Left ventricle myocardium inferior (tissue), 1 donor: ENCODE measurements at regions not wholly inside any gene's neighbourhood (a gene's known extent, or its start where the extent isn't known, plus 50 kb on each side); places are given as distances from the start of the nearest gene placed in this dataset.

Source experiments
- DNase-seq: peaks from one replicate; pipeline ENCODE4 v3.0.0-alpha.2; 2020
- H3K27ac ChIP-seq: fragments of 200-600 bp; replicated peaks from 2 replicates; pipeline ENCODE4 v1.8.0; 2021
- H3K27me3 ChIP-seq: fragments of 200-600 bp; 2 replicates; pipeline ENCODE4 v1.8.0; 2021; ENCODE audit warnings: low read depth
- H3K36me3 ChIP-seq: fragments of 200-600 bp; 2 replicates; pipeline ENCODE4 v1.8.0; 2021
- H3K4me1 ChIP-seq: fragments of 200-600 bp; 2 replicates; pipeline ENCODE4 v1.8.0; 2021
- H3K4me3 ChIP-seq: fragments of 200-600 bp; 2 replicates; pipeline ENCODE4 v1.8.0; 2021; ENCODE audit warnings: mild to moderate bottlenecking, moderate library complexity
- H3K9me3 ChIP-seq: fragments of 200-600 bp; replicated peaks from 2 replicates; pipeline ENCODE4 v1.8.0; 2021
- CTCF ChIP-seq: fragments of 200-600 bp; IDR thresholded peaks from 2 replicates; pipeline ENCODE4 v1.8.0; 2021; ENCODE audit warnings: antibody characterized with exemption, mild to moderate bottlenecking, borderline replicate concordance
- intact Hi-C: fragments of 100-400 bp; cut with micrococcal nuclease; formaldehyde crosslinking; loops from one replicate; pipeline ENCODE4 v1.11.0; 2022
- donor health status: DM: no; HTN: yes; CAD: no; lungs with severe emphysema.

DNA sequence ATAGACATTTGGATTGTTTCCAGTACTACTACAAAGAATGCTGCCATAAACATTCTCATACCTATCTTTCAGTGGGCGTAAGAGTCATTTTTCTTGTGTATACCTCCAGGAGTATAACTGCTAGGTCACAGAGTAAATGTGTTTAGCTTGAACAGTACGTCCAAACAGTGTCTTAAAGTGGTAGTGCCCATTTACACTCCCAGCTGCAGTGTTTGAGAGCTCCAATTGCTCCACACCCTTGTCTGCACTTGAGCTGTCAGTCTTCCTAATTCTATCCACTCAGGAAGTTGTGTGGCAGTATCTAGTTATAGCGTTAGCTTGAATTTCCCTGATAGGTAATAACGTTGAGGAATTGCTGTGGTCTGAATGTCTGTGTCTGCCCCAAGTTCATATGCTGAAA, 404.7 kb upstream of the PPP2R3A start:
- no peak for TF ChIP-seq CTCF
- intact Hi-C loops: no loop called here
- Histone ChIP-seq H3K36me3 (no peaks in the 10 kb centered on the region), H3K27me3 (peaks cover 18% of the 10 kb centered on the region), H3K27ac (no peak overlapping the region), H3K4me1 (no peaks in the 10 kb centered on the region), H3K4me3 (no peak overlapping the region), H3K9me3 (no peaks in the 10 kb centered on the region)
- DNase-seq: no peak

- intact Hi-C loops: no loop called here
- Histone ChIP-seq H3K27ac (no peak overlapping the region), H3K27me3 (peaks cover 41% of the 10 kb centered on the region), H3K9me3 (no peaks in the 10 kb centered on the region), H3K4me3 (no peak overlapping the region), H3K4me1 (no peaks in the 10 kb centered on the region), H3K36me3 (no peaks in the 10 kb centered on the region)
- TF ChIP-seq CTCF: no peak
- no peak for DNase-seq
Observed at GRCh38 chr3:135564696-135565095, 400.8 kb upstream of the PPP2R3A start.

GRCh38 chr3:135565546-135565945, 400.0 kb upstream of the PPP2R3A start:
- Histone ChIP-seq H3K4me1 (no peaks in the 10 kb centered on the region), H3K36me3 (no peaks in the 10 kb centered on the region), H3K27ac (no peak overlapping the region), H3K4me3 (no peak overlapping the region), H3K9me3 (no peaks in the 10 kb centered on the region), H3K27me3 (peaks cover 43% of the 10 kb centered on the region)
- intact Hi-C loops: no loop called here
- DNase-seq: no peak
- no peak for TF ChIP-seq CTCF

DNA sequence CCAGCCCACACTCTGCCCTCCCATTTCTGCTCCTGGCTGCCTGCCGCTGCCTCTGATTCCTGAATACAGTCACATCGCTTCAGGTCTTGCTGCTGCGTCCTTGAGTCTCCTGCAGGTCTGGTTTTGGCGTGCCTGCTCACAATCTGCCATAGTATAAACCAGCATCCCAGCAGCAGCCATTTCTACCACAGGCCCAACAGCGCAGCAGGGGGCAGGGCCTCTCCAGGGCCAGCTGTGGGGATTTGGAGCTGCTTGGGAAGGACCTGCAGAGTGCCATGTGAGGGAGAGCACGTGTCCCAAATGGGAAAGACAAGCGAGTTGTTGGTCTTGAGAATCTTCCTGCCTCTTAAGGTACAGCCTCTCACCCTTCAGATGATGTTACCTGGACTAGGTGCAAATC, 398.3 kb upstream of the PPP2R3A start:
- DNase-seq: no peak
- H3K36me3 ChIP-seq: no peaks in the 10 kb centered on the region
- no peaks in the 10 kb centered on the region for H3K4me1 ChIP-seq
- no peak overlapping the region for H3K27ac ChIP-seq
- intact Hi-C loops: no loop called here
- H3K9me3 ChIP-seq: no peaks in the 10 kb centered on the region
- TF ChIP-seq CTCF: no peak
- H3K27me3 ChIP-seq: peaks cover 47% of the 10 kb centered on the region
- H3K4me3 ChIP-seq: no peak overlapping the region

DNA sequence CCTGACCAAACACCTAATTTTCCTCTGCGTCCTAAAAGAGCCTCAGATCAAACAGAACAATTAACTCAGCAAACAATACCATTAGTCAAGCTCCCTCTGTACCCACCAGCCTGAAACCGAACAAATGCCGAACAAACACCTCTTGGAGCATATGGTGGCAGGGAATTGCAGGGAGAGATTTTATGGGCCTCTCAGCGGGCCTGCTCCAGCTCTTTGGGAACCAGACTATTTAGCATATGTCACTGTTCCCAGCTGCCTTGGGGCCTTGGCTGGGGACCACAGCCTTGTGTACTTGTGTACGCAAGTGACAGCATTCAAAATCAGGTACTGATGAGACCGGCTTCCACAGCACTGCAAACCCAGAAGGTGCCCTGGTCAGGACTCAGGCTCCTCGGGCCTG, 388.8 kb upstream of the PPP2R3A start:
- peaks cover 6% of the 10 kb centered on the region for H3K9me3 ChIP-seq
- TF ChIP-seq CTCF: no peak
- no peak for DNase-seq
- H3K36me3 ChIP-seq: no peaks in the 10 kb centered on the region
- H3K4me1 ChIP-seq: no peaks in the 10 kb centered on the region
- H3K27ac ChIP-seq: no peak overlapping the region
- peaks cover 20% of the 10 kb centered on the region for H3K27me3 ChIP-seq
- intact Hi-C loops: no loop called here
- H3K4me3 ChIP-seq: no peak overlapping the region

DNA sequence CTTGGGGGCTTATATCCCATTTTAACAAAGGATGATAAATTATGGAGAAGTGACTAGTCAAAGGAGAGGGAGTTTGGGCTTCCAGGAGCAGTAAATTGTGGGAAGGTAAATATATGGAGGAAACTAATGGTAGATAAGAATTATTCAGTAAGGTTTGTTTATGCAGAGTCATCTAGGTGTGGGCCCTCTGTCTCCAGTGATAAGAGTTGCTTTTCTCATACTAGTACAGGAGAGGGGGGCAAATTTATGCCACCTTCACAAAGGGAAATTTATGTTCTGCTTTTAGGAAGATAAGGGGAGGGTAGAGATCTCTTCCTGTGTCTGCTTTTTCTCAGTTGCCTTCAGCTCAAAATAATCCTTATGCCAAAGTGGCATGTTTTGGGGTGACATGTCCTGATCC, 383.7 kb upstream of the PPP2R3A start:
- Histone ChIP-seq H3K9me3 (peaks cover 11% of the 10 kb centered on the region), H3K36me3 (no peaks in the 10 kb centered on the region), H3K4me1 (no peaks in the 10 kb centered on the region), H3K4me3 (no peak overlapping the region), H3K27me3 (peaks cover 11% of the 10 kb centered on the region), H3K27ac (no peak overlapping the region)
- DNase-seq: no peak
- intact Hi-C loops: no loop called here
- no peak for TF ChIP-seq CTCF
